AG04450 (cell line): ENCODE measurements at regions not wholly inside any gene's neighbourhood (a gene's known extent, or its start where the extent isn't known, plus 50 kb on each side); places are given as distances from the start of the nearest gene placed in this dataset.

Source experiments
- CTCF ChIA-PET: fragments of 300-600, 350-600 bp; formaldehyde crosslinking; extraction: SDS; loops from one replicate; lab custom pipeline; 2022; ENCODE audit warnings: antibody characterized with exemption, inconsistent platforms; lab: Charles Lee
- POLR2A ChIA-PET: fragments of 350-600 bp; formaldehyde crosslinking; extraction: SDS; loops from one replicate; lab custom pipeline; 2021; ENCODE audit warnings: antibody characterized with exemption, inconsistent platforms; lab: Yijun Ruan, JAX
- DNase-seq: peaks from one replicate; pipeline ENCODE4 v3.0.0-alpha.2; 2011; ENCODE audit warnings: low read depth, low spot score
- H3K27ac ChIP-seq: one replicate; pipeline ENCODE4 v1.5.1; 2012; ENCODE audit warnings: low read depth, low read length, control low read depth
- H3K27me3 ChIP-seq: one replicate; pipeline ENCODE4 v1.6.0; 2012; ENCODE audit warnings: low read length; ENCODE audit not compliant: control insufficient read depth, insufficient read depth
- H3K4me3 ChIP-seq: 2 replicates; pipeline ENCODE4 v1.5.1; 2011; ENCODE audit warnings: mild to moderate bottlenecking, low read depth, low read length, control low read depth
- H3K9me3 ChIP-seq: 2 replicates; pipeline ENCODE4 v1.5.1; 2012; ENCODE audit warnings: low read length; ENCODE audit not compliant: control insufficient read depth, insufficient read depth
- TF ChIP-seq, protein P1 (sequence below): IDR thresholded peaks from 2 replicates; pipeline ENCODE4 v1.5.1; 2011; ENCODE audit warnings: low read depth, low read length, control low read depth, inconsistent platforms

DNA sequence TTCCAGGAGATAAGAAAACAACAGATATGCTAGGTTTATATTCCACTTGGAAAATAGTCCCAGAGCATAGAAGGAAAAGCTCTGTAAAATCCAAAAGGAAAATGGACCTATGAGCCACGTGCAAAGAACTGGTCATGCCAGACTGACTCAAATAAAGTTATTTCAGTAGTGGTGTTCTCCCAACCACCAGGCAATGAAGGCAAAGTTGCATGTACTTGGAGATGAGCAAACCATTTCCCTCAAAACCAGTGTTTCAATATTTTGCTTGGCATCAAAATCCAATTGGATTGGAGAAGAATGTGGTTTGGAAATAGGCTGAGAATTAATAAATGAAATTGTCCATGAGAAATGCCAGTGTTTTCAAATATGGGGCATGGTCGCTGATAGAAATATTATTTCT lies 237.5 kb downstream of the ICOS start:
- H3K27ac ChIP-seq = no peak overlapping the region

DNA sequence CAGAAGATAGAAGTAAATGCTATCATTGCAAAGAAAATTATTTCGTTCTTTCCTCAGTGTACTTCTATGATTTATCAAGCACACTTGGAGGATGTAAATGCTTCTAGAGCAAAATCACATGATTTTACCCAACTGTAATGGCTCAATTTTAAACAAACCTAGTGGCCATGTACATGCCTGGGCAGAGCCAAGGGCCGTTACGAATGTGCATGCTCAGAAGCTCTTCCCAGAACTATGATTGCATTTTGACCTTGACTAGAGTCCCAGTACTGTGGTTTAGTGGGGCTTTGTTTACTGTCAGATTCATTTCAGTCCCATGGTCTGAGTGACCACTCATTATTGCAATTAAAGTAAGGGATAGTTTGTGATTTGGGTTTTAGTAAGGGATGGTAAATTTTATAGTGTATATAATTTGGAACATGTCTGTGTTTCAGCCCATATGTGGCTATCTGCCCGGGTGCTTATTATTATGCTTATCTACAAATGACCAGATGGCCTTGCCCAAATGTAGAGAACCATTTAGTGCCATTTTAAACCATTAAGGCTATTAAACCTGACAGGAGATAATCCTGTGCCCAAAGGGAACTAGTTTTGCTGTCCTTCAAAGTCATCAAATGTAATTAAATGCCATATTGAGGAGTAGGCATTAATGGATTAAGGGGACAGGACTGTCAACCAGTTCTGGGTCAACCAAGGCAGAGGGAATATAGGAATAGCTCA lies 239.1 kb downstream of the ICOS start:
- ChIA-PET POLR2A (no interaction called here), CTCF (interaction anchor here (0.7 to 3.8 kb wide), 2 partner anchors 30 to 949 kb away, joined by 3 to 19 read pairs; no protein-coding TSS in a partner anchor)
- TF ChIP-seq, protein P1, sequence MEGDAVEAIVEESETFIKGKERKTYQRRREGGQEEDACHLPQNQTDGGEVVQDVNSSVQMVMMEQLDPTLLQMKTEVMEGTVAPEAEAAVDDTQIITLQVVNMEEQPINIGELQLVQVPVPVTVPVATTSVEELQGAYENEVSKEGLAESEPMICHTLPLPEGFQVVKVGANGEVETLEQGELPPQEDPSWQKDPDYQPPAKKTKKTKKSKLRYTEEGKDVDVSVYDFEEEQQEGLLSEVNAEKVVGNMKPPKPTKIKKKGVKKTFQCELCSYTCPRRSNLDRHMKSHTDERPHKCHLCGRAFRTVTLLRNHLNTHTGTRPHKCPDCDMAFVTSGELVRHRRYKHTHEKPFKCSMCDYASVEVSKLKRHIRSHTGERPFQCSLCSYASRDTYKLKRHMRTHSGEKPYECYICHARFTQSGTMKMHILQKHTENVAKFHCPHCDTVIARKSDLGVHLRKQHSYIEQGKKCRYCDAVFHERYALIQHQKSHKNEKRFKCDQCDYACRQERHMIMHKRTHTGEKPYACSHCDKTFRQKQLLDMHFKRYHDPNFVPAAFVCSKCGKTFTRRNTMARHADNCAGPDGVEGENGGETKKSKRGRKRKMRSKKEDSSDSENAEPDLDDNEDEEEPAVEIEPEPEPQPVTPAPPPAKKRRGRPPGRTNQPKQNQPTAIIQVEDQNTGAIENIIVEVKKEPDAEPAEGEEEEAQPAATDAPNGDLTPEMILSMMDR = no peak
- DNase-seq = no peak
- Histone ChIP-seq H3K9me3 (no peaks in the 10 kb centered on the region), H3K4me3 (no peak overlapping the region), H3K27me3 (no peaks in the 10 kb centered on the region), H3K27ac (no peak overlapping the region)

More for the DNA sequence above, 237.5 kb downstream of the ICOS start:
- DNase-seq = no peak
- no peaks in the 10 kb centered on the region for H3K27me3 ChIP-seq
- H3K9me3 ChIP-seq = no peaks in the 10 kb centered on the region
- POLR2A ChIA-PET = no interaction called here
- H3K4me3 ChIP-seq = no peak overlapping the region
- CTCF ChIA-PET = no interaction called here
- TF ChIP-seq, protein P1 = no peak

DNA sequence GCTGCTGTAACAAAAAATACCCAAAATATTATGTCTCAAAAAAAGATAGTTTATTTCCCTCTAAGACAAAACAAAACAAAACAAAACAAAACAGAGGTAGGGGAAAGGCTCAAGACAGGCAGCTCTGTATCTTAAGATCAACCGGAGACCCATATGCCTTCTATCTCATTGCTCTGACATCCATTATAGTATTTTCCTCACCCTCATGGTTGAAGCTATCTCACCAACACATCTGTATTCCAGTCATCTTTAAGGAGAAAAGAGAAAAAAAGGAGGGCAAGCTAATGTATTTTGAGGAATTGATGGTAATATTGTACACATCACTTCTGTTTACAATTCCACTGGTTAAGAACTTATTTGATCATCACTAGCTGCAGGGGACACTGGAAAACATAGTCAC lies 239.7 kb downstream of the ICOS start:
- H3K4me3 ChIP-seq = no peak overlapping the region
- ChIA-PET POLR2A (no interaction called here), CTCF (interaction anchor here (0.7 to 3.8 kb wide), 2 partner anchors 31 to 948 kb away, joined by 3 to 19 read pairs; no protein-coding TSS in a partner anchor)
- H3K27ac ChIP-seq = no peak overlapping the region
- DNase-seq = no peak
- no peaks in the 10 kb centered on the region for H3K27me3 ChIP-seq
- H3K9me3 ChIP-seq = no peaks in the 10 kb centered on the region
- TF ChIP-seq, protein P1 = no peak

DNA sequence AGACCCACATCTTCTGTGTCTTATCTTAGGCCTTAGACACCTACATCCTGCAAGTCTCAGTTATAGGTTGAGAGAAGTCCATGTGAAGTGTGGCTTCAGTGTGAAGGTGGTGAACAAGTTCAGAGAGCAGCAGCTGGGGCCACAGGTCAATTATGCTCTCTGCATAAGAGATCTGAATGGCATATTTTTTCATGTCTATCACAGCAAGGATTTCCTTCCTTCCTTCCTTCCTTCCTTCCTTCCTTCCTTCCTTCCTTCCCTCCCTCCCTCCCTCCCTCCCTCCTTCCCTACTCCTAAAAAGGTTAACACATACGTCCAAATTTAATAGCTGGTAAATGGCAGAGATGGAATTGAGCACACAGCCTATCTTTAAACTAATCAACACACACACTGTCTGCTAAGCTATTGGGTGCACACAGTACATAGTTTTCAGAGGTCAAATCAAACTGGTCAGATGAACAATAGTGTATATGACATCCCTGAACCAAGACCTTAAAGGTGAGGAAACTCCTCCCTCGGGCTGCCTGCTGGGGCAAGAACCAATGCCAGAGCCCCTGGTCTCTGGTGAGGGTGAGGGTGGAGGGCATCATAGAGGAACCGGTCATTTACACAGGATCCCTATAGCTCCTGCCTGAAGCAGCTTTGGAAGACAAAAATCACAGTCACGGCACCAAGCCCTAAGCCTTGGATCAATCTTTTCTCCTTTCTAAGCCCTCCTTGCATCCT lies 240.9 kb downstream of the ICOS start:
- no peak for DNase-seq
- CTCF ChIA-PET = interaction anchor here (0.6 to 3.8 kb wide), 7 partner anchors 11 to 409 kb away, joined by 3 to 19 read pairs (median 8); no protein-coding TSS in a partner anchor
- Histone ChIP-seq H3K27ac (no peak overlapping the region), H3K9me3 (no peaks in the 10 kb centered on the region), H3K4me3 (no peak overlapping the region), H3K27me3 (no peaks in the 10 kb centered on the region)
- POLR2A ChIA-PET = no interaction called here
- TF ChIP-seq, protein P1 = no peak
